CD14-positive monocyte (primary cell): ENCODE measurements at regions not wholly inside any gene's neighbourhood (a gene's known extent, or its start where the extent isn't known, plus 50 kb on each side); places are given as distances from the start of the nearest gene placed in this dataset.

ENCODE experiments used
- DNase-seq, 3 donors: peaks; one replicate each; pipeline ENCODE4 v3.0.0-alpha.2; 2011 to 2022
- H2AFZ ChIP-seq: 2 replicates; pipeline ENCODE4 v1.6.0; 2012; ENCODE audit warnings: mild to moderate bottlenecking, low read depth, low read length, inconsistent platforms; ENCODE audit not compliant: insufficient read depth, poor library complexity, severe bottlenecking
- H3K27ac ChIP-seq, 2 donors: 1 replicate in 1 of 2; 2 replicates in 1 of 2; pipeline ENCODE4 v1.5.1; 2012 to 2013; ENCODE audit warnings: low read length in 2 of 2, control low read depth in 1 of 2, inconsistent platforms in 1 of 2, low read depth in 1 of 2, mild to moderate bottlenecking in 1 of 2
- H3K27me3 ChIP-seq, 2 donors: one replicate each; pipeline versions ENCODE4 v1.6.0 to v1.6.1; 2011 to 2013; ENCODE audit warnings: low read length in 2 of 2; ENCODE audit not compliant: control insufficient read depth in 2 of 2, insufficient read depth in 2 of 2
- H3K36me3 ChIP-seq, 2 donors: replicated peaks in 1 of 2; 1 replicate in 1 of 2; 2 replicates in 1 of 2; pipeline versions ENCODE4 v1.5.1 to v1.6.1; 2012 to 2013; ENCODE audit warnings: low read length in 2 of 2, control low read depth in 1 of 2, inconsistent platforms in 1 of 2, mild to moderate bottlenecking in 1 of 2; ENCODE audit not compliant: insufficient read depth in 2 of 2, control insufficient read depth in 1 of 2
- H3K4me1 ChIP-seq, 2 donors: 1 replicate in 1 of 2; 2 replicates in 1 of 2; pipeline versions ENCODE4 v1.5.1 to v1.6.1; 2012 to 2013; ENCODE audit warnings: low read length in 2 of 2, control low read depth in 1 of 2, inconsistent platforms in 1 of 2, mild to moderate bottlenecking in 1 of 2, moderate library complexity in 1 of 2; ENCODE audit not compliant: insufficient read depth in 2 of 2, control insufficient read depth in 1 of 2
- H3K4me2 ChIP-seq: replicated peaks from 2 replicates; pipeline ENCODE3; 2012; ENCODE audit warnings: low read length, moderate library complexity, mild to moderate bottlenecking; ENCODE audit not compliant: poor library complexity, severe bottlenecking; ENCODE audit errors: extremely low read depth
- H3K4me3 ChIP-seq, 3 experiments: fragments of 200-600 bp in 1 of 3; sonication (generic) in 1 of 3; replicated peaks in 1 of 3; 1 replicate in 2 of 3; 2 replicates in 1 of 3; pipeline ENCODE4 v1.5.1; 2011 to 2013; ENCODE audit warnings: low read length in 3 of 3, mild to moderate bottlenecking in 3 of 3, control low read depth in 2 of 3, low read depth in 2 of 3, inconsistent platforms in 1 of 3, moderate library complexity in 1 of 3
- H3K79me2 ChIP-seq: 2 replicates; pipeline ENCODE4 v1.6.0; 2012; ENCODE audit warnings: mild to moderate bottlenecking, control low read depth, inconsistent platforms, low read length, moderate library complexity; ENCODE audit not compliant: insufficient read depth
- H3K9ac ChIP-seq: 2 replicates; pipeline ENCODE4 v1.6.0; 2017; ENCODE audit warnings: low read length, mild to moderate bottlenecking; ENCODE audit not compliant: insufficient read depth, poor library complexity, severe bottlenecking
- H3K9me3 ChIP-seq, 2 donors: replicated peaks in 1 of 2; 1 replicate in 1 of 2; 2 replicates in 1 of 2; pipeline versions ENCODE4 v1.5.1 to v1.6.1; 2012 to 2013; ENCODE audit warnings: low read length in 2 of 2, control low read depth in 1 of 2; ENCODE audit not compliant: control insufficient read depth in 1 of 2, insufficient read depth in 1 of 2
- H4K20me1 ChIP-seq: 2 replicates; pipeline ENCODE4 v1.6.0; 2012; ENCODE audit warnings: mild to moderate bottlenecking, low read length, control low read depth, moderate library complexity; ENCODE audit not compliant: insufficient read depth
- H3K27ac Mint-ChIP-seq, 7 donors: one replicate each; pipeline ENCODE4 v1.8.0; 2020; ENCODE audit warnings: mild to moderate bottlenecking in 7 of 7, mixed read lengths in 7 of 7, moderate library complexity in 6 of 7, inconsistent platforms in 2 of 7
- H3K27me3 Mint-ChIP-seq, 3 donors: one replicate each; pipeline ENCODE4 v1.8.0; 2021 to 2022; ENCODE audit warnings: low read depth in 3 of 3, mild to moderate bottlenecking in 3 of 3, mixed read lengths in 3 of 3, moderate library complexity in 3 of 3, inconsistent platforms in 1 of 3
- H3K36me3 Mint-ChIP-seq, 2 donors: one replicate each; pipeline ENCODE4 v1.8.0; 2020; ENCODE audit warnings: mixed read lengths in 2 of 2, inconsistent platforms in 1 of 2, mild to moderate bottlenecking in 1 of 2
- H3K4me1 Mint-ChIP-seq: one replicate; pipeline ENCODE4 v1.8.0; 2020; ENCODE audit warnings: mild to moderate bottlenecking, mixed read lengths
- H3K4me3 Mint-ChIP-seq, 2 donors: one replicate each; pipeline ENCODE4 v1.8.0; 2020; ENCODE audit warnings: mild to moderate bottlenecking in 2 of 2, mixed read lengths in 2 of 2, moderate library complexity in 1 of 2
- H3K9me3 Mint-ChIP-seq, 7 donors: one replicate each; pipeline ENCODE4 v1.8.0; 2020 to 2022; ENCODE audit warnings: mixed read lengths in 7 of 7, mild to moderate bottlenecking in 6 of 7, moderate library complexity in 6 of 7, inconsistent platforms in 2 of 7
- WGBS: methylation state at CpG from one replicate; pipeline ENCODE4 v1.1.5; 2013; ENCODE audit warnings: missing lambda C conversion rate; ENCODE audit not compliant: insufficient coverage; 5-methylcytosine and 5-hydroxymethylcytosine counted together
- intact Hi-C, 2 donors: fragments of 100-400 bp; cut with micrococcal nuclease; formaldehyde crosslinking; loops; one replicate each; pipeline versions ENCODE4 v1.15.0 to v1.15.1; 2023
- TF ChIP-seq, protein P1 (sequence below): fragments of 200-600 bp; IDR thresholded peaks from one replicate; pipeline ENCODE4 v1.8.0; 2022; ENCODE audit warnings: antibody characterized with exemption, mild to moderate bottlenecking

DNA sequence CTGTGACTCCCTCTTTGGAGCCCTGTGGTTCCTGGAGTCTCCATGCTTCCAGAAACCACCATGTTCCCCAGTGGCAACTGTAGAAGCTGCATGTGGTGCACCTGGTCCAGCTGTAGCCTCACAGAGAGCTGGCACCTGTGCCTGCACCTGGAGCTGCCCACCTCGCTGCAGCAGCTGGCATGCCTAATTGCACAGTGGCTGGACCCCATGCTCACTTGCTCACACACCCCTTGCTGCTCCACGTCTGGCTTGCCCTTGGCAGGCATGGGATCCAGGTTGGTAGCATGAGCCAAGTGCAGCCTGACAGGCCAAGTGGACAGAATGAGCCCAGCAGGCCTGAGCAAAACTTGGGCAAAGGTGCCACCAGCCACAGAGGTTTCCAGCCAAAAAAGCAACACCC lies 680.1 kb downstream of the MATN1 start:
- no peaks in the 10 kb centered on the region for H3K36me3 ChIP-seq
- no peaks in the 10 kb centered on the region for H3K4me1 ChIP-seq
- intact Hi-C loops, result no loop called here
- no peaks in the 10 kb centered on the region for H3K27me3 ChIP-seq
- no peak for DNase-seq
- no peaks in the 10 kb centered on the region for H3K79me2 ChIP-seq
- no peaks in the 10 kb centered on the region for H4K20me1 ChIP-seq
- H3K27me3 Mint-ChIP-seq, result peaks cover 0 to 6% (median 5%) of the 10 kb centered on the region in 3 donors
- no peak overlapping the region for H3K9ac ChIP-seq
- no peaks in the 10 kb centered on the region for H3K36me3 Mint-ChIP-seq
- WGBS, result 77% methylated on average over 2 of the region's 2 CpGs
- H3K9me3 Mint-ChIP-seq, result peaks cover 6 to 22% (median 14%) of the 10 kb centered on the region in 7 donors
- H3K4me2 ChIP-seq, result no peak overlapping the region
- H3K4me3 ChIP-seq, result no peak overlapping the region
- no peak overlapping the region for H3K27ac Mint-ChIP-seq
- H2AFZ ChIP-seq, result no peak overlapping the region
- TF ChIP-seq, protein P1, sequence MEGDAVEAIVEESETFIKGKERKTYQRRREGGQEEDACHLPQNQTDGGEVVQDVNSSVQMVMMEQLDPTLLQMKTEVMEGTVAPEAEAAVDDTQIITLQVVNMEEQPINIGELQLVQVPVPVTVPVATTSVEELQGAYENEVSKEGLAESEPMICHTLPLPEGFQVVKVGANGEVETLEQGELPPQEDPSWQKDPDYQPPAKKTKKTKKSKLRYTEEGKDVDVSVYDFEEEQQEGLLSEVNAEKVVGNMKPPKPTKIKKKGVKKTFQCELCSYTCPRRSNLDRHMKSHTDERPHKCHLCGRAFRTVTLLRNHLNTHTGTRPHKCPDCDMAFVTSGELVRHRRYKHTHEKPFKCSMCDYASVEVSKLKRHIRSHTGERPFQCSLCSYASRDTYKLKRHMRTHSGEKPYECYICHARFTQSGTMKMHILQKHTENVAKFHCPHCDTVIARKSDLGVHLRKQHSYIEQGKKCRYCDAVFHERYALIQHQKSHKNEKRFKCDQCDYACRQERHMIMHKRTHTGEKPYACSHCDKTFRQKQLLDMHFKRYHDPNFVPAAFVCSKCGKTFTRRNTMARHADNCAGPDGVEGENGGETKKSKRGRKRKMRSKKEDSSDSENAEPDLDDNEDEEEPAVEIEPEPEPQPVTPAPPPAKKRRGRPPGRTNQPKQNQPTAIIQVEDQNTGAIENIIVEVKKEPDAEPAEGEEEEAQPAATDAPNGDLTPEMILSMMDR, result no peak
- H3K9me3 ChIP-seq, result peaks cover 9 to 23% of the 10 kb centered on the region in 2 donors
- H3K27ac ChIP-seq, result no peak overlapping the region
- H3K4me3 Mint-ChIP-seq, result no peak overlapping the region
- no peaks in the 10 kb centered on the region for H3K4me1 Mint-ChIP-seq

DNA sequence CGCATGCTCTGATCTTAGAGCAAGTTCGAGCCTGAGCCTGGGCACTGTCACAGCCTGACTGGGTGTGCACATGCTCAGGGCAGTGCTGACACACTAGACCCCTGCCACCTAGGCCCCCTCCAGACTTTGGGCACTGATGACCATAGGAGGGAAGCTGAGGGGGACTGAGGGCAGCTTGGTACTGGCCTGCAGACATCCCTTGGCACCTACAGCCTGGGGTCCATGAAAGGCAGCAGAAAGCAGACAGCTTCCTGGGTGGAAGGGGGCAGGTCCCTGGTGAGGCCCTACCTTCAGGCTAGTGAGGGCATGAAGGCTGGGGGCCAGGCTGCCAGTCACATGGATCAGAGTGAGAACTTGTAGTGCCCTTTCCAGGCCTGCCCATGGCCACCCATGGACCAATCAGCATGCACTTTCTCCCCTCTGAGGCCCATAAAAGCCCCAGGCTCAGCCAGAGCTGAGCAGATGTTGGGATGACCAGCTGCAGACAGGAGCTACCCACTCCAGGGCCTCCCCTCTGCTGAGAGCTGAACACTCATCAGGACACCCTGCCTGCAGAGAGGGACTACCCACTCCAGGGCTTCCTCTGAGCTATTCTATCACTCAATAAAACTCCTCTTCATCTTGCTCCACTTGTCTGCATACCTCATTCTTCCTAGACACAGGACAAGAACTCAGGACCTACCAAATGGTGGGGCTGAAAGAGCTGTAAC lies 680.8 kb downstream of the MATN1 start:
- H3K27ac ChIP-seq, result no peak overlapping the region
- H3K4me1 ChIP-seq, result no peaks in the 10 kb centered on the region
- H3K4me3 Mint-ChIP-seq, result no peak overlapping the region
- H3K9me3 ChIP-seq, result peaks cover 9 to 23% of the 10 kb centered on the region in 2 donors
- no peaks in the 10 kb centered on the region for H3K4me1 Mint-ChIP-seq
- H3K27me3 Mint-ChIP-seq, result peaks cover 0 to 6% (median 5%) of the 10 kb centered on the region in 3 donors
- H3K9ac ChIP-seq, result no peak overlapping the region
- no peaks in the 10 kb centered on the region for H3K79me2 ChIP-seq
- TF ChIP-seq, protein P1, result no peak
- intact Hi-C loops, result no loop called here
- H3K27me3 ChIP-seq, result no peaks in the 10 kb centered on the region
- no peak overlapping the region for H2AFZ ChIP-seq
- no peaks in the 10 kb centered on the region for H4K20me1 ChIP-seq
- DNase-seq, result no peak
- H3K36me3 ChIP-seq, result no peaks in the 10 kb centered on the region
- H3K4me2 ChIP-seq, result no peak overlapping the region
- H3K27ac Mint-ChIP-seq, result no peak overlapping the region
- H3K9me3 Mint-ChIP-seq, result peaks cover 6 to 22% (median 14%) of the 10 kb centered on the region in 7 donors
- whole genome bisulfite sequencing, result 100% methylated on average over 2 of the region's 2 CpGs
- H3K4me3 ChIP-seq, result no peak overlapping the region
- H3K36me3 Mint-ChIP-seq, result no peaks in the 10 kb centered on the region
